GM23338 (cell line): ENCODE measurements at regions not wholly inside any gene's neighbourhood (a gene's known extent, or its start where the extent isn't known, plus 50 kb on each side); places are given as distances from the start of the nearest gene placed in this dataset.

Experiments used
- EZH2phosphoT487 ChIP-seq: fragments of 200-600 bp; sonication (generic); IDR thresholded peaks from one replicate; pipeline ENCODE4 v1.8.1; 2018; ENCODE audit warnings: antibody characterized with exemption; ENCODE audit not compliant: unreplicated experiment
- POLR2AphosphoS5 ChIP-seq: IDR thresholded peaks from 2 replicates; pipeline ENCODE4 v1.6.1; 2016; ENCODE audit warnings: antibody characterized with exemption, low read depth
- STAT1 ChIP-seq: IDR thresholded peaks from one replicate; pipeline ENCODE4 v1.6.1; 2016; ENCODE audit warnings: antibody characterized with exemption; ENCODE audit not compliant: unreplicated experiment
- TF ChIP-seq, protein P1 (sequence below), 2 experiments: fragments of 200-600 bp in 1 of 2; sonication (generic) in 1 of 2; conservative IDR thresholded peaks; 2 replicates each; pipeline versions ENCODE4 v1.5.1 to v1.6.1; 2016 to 2017; ENCODE audit warnings: antibody characterized with exemption in 2 of 2, low read depth in 2 of 2, mild to moderate bottlenecking in 2 of 2, moderate library complexity in 1 of 2

DNA sequence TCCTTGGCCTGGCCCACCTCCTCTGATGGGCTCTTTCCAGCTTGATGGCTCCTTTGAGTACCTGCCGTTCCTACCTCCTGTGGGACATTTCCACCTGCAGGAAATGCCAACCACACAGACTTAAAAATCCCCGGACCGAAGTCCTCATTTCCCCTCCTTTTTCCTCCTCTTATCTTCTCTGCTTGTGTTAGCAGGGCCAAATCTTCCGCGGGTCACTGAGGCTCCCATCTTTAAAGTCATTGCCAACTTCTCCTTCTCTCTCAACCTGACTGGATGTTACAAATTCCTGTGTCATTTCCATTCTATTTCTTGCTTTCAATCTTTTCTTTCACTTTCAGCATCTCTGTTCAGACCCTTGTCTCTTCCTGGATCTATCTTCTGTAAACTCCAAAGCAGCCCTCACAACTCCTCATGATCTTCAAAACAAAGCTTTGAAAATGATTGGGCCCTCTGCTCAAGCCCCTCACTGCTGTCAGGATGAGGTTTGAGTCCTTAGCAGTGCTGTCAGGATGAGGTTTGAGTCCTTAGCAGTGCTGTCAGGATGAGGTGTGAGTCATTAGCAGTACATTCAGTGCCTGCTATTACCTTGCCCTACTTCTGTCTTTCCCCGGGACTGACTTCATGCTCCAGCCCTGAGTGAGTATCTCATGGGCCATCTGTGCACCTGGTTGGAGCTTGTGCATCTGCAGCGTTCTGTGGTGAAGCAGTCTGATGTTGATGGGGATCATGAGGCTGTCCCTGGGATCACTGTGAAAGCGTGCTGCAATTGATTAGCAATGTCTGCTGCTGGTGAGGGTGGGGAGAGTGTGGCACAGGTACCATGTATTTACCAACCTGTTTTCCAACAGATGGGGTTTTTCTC lies 100.1 kb downstream of the IRF8 start:
- TF ChIP-seq, protein P1, sequence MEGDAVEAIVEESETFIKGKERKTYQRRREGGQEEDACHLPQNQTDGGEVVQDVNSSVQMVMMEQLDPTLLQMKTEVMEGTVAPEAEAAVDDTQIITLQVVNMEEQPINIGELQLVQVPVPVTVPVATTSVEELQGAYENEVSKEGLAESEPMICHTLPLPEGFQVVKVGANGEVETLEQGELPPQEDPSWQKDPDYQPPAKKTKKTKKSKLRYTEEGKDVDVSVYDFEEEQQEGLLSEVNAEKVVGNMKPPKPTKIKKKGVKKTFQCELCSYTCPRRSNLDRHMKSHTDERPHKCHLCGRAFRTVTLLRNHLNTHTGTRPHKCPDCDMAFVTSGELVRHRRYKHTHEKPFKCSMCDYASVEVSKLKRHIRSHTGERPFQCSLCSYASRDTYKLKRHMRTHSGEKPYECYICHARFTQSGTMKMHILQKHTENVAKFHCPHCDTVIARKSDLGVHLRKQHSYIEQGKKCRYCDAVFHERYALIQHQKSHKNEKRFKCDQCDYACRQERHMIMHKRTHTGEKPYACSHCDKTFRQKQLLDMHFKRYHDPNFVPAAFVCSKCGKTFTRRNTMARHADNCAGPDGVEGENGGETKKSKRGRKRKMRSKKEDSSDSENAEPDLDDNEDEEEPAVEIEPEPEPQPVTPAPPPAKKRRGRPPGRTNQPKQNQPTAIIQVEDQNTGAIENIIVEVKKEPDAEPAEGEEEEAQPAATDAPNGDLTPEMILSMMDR (conservative IDR thresholded peaks at IDR 0.05; ENCODE audit: low read depth in 2 of 2): no peak
- TF ChIP-seq EZH2phosphoT487 (no peak), POLR2AphosphoS5 (no peak), STAT1 (no peak)
